Psoas muscle (tissue), 7 donors: ENCODE measurements at regions not wholly inside any gene's neighbourhood (a gene's known extent, or its start where the extent isn't known, plus 50 kb on each side); places are given as distances from the start of the nearest gene placed in this dataset.

Experiments used
- ATAC-seq, 4 donors: fragments of 200-7000 bp; cut with Tn5 transposase; one replicate each; pipeline ENCODE4 v1.9.1; 2020; ENCODE audit warnings: moderate library complexity in 3 of 4, mild to moderate bottlenecking in 2 of 4
- DNase-seq, 2 donors: peaks; one replicate each; pipeline ENCODE4 v3.0.0-alpha.2; 2020
- H3K27ac ChIP-seq: fragments of 200-600 bp; one replicate; pipeline ENCODE4 v1.8.0; 2022
- H3K27me3 ChIP-seq, 3 donors: fragments of 200-600 bp in 1 of 3; one replicate each; pipeline versions ENCODE4 v1.6.1 to v1.8.0; 2013 to 2022; ENCODE audit warnings: low read length in 2 of 3, mild to moderate bottlenecking in 2 of 3, moderate library complexity in 1 of 3; ENCODE audit not compliant: insufficient read depth in 3 of 3
- H3K36me3 ChIP-seq, 2 donors: fragments of 200-600 bp in 1 of 2; one replicate each; pipeline versions ENCODE4 v1.6.1 to v1.8.0; 2013 to 2022; ENCODE audit warnings: low read depth in 1 of 2, mild to moderate bottlenecking in 1 of 2, moderate library complexity in 1 of 2; ENCODE audit not compliant: insufficient read depth in 1 of 2
- H3K4me1 ChIP-seq: fragments of 200-600 bp; one replicate; pipeline ENCODE4 v1.8.0; 2022
- H3K4me3 ChIP-seq: fragments of 200-600 bp; one replicate; pipeline ENCODE4 v1.8.0; 2022; ENCODE audit warnings: mild to moderate bottlenecking
- H3K9me3 ChIP-seq: fragments of 200-600 bp; one replicate; pipeline ENCODE4 v1.8.0; 2022
- WGBS, 3 donors: extraction: QIAGEN DNeasy Blood & Tissue Kit; methylation state at CpG; one replicate each; pipeline versions ENCODE4 v1.1.6 to v1.1.7; 2013; 5-methylcytosine and 5-hydroxymethylcytosine counted together
- intact Hi-C, 2 donors: fragments of 100-400 bp; cut with DNase I; formaldehyde crosslinking; loops; one replicate each; pipeline versions ENCODE4 v1.11.0 to v1.14.2; 2022
- TF ChIP-seq, protein P1 (sequence below): fragments of 200-600 bp; IDR thresholded peaks from one replicate; pipeline ENCODE4 v1.8.0; 2022; ENCODE audit warnings: antibody characterized with exemption
- donor health status: healthy with polysubstance abuse.
- donor health status: DM: no; HTN: no; CAD: no; lungs with moderate emphysema.
- donor health status: Bipolar disorder and iron deficiency.
- donor health status: healthy.
- donor health status: DM: yes; HTN: yes; CAD: no.
- donor health status: DM: no; HTN: no; CAD: no.
- donor health status: DM: yes; HTN: yes; CAD: no.

DNA sequence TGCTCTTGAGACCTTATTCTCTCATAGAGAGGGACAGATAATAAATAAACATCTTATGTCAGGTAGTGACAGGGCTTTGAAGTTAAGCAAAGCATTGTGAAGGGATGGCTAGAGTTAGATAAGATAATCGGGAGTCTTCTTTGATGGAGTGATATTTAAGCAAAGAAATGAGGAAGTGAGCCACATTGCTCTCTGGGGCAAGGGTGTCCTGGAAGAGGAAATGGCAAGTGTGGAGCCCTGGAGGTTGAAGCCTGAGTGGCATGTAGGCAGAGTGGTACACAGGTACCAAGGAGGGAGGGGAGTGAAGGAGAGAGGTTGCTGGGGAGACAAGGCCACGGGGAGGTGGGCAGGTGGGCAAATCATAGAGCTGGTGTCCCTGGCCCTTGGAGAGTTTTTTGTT, 110.2 kb downstream of the CTAGE1 start:
- Histone ChIP-seq H3K27ac (no peak overlapping the region), H3K27me3 (peaks cover 0 to 14% (median 2%) of the 10 kb centered on the region in 3 donors), H3K4me3 (no peak overlapping the region), H3K4me1 (no peaks in the 10 kb centered on the region), H3K36me3 (no peaks in the 10 kb centered on the region), H3K9me3 (no peaks in the 10 kb centered on the region)
- TF ChIP-seq, protein P1, sequence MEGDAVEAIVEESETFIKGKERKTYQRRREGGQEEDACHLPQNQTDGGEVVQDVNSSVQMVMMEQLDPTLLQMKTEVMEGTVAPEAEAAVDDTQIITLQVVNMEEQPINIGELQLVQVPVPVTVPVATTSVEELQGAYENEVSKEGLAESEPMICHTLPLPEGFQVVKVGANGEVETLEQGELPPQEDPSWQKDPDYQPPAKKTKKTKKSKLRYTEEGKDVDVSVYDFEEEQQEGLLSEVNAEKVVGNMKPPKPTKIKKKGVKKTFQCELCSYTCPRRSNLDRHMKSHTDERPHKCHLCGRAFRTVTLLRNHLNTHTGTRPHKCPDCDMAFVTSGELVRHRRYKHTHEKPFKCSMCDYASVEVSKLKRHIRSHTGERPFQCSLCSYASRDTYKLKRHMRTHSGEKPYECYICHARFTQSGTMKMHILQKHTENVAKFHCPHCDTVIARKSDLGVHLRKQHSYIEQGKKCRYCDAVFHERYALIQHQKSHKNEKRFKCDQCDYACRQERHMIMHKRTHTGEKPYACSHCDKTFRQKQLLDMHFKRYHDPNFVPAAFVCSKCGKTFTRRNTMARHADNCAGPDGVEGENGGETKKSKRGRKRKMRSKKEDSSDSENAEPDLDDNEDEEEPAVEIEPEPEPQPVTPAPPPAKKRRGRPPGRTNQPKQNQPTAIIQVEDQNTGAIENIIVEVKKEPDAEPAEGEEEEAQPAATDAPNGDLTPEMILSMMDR: no peak
- whole genome bisulfite sequencing, 3 donors: 72 to 79% (median 76%) methylated on average over 2 of the region's 2 CpGs
- no peak for ATAC-seq
- no peak for DNase-seq
- intact Hi-C loops: no loop called here

DNA sequence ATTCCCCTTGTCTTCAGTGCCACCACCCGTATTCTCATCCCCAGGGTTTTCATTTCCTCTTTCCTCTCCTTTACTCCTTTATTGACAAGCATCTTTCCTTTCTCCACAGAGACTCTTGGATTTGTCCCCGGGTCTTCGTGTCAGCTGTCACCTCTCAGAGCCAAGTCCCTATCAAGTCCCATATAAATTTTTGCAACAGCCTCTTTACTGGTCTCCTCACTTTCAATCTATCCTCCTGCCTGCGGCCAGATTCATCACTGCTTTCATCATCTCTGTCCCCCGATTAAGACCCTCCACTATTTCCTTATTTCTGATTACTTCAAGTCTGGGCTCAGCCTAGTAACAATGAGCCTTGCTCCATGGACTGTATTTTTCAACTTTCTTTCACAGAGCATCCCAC, 113.8 kb downstream of the CTAGE1 start:
- Histone ChIP-seq H3K27ac (no peak overlapping the region), H3K27me3 (peaks cover 0 to 8% (median 2%) of the 10 kb centered on the region in 3 donors), H3K9me3 (no peaks in the 10 kb centered on the region), H3K4me1 (no peaks in the 10 kb centered on the region), H3K4me3 (no peak overlapping the region), H3K36me3 (no peaks in the 10 kb centered on the region)
- intact Hi-C loops: no loop called here
- TF ChIP-seq, protein P1: no peak
- no peak for DNase-seq
- WGBS, 3 donors: 65 to 73% (median 69%) methylated on average over 5 of the region's 5 CpGs
- no peak for ATAC-seq

DNA sequence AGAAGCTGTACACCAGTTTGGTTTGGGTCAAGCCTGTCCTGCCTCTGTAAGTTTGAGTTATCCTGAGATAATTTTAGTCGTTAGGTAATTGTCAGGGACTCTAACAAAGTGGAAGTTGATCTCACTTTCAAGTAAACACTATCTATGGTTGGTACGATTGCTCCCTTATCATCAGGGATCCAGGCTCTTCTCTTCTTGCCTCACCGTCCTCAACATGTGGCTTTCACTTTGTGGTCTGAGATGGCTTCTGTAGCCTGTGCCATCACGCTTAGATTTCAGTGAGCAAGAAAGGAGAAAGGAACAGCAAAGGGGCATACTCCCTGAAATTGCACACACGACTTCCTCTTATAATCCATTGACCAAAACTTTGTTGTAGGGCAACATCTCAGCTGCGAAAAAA, 115.6 kb downstream of the CTAGE1 start:
- no peak for DNase-seq
- H3K4me3 ChIP-seq: no peak overlapping the region
- no peaks in the 10 kb centered on the region for H3K36me3 ChIP-seq
- H3K27ac ChIP-seq: no peak overlapping the region
- intact Hi-C loops: no loop called here
- TF ChIP-seq, protein P1: no peak
- no peaks in the 10 kb centered on the region for H3K9me3 ChIP-seq
- ATAC-seq: no peak
- H3K27me3 ChIP-seq: peaks cover 0 to 8% (median 0%) of the 10 kb centered on the region in 3 donors
- no peaks in the 10 kb centered on the region for H3K4me1 ChIP-seq
- 74 to 85% (median 75%) methylated on average over 6 of the region's 6 CpGs for WGBS, 3 donors

DNA sequence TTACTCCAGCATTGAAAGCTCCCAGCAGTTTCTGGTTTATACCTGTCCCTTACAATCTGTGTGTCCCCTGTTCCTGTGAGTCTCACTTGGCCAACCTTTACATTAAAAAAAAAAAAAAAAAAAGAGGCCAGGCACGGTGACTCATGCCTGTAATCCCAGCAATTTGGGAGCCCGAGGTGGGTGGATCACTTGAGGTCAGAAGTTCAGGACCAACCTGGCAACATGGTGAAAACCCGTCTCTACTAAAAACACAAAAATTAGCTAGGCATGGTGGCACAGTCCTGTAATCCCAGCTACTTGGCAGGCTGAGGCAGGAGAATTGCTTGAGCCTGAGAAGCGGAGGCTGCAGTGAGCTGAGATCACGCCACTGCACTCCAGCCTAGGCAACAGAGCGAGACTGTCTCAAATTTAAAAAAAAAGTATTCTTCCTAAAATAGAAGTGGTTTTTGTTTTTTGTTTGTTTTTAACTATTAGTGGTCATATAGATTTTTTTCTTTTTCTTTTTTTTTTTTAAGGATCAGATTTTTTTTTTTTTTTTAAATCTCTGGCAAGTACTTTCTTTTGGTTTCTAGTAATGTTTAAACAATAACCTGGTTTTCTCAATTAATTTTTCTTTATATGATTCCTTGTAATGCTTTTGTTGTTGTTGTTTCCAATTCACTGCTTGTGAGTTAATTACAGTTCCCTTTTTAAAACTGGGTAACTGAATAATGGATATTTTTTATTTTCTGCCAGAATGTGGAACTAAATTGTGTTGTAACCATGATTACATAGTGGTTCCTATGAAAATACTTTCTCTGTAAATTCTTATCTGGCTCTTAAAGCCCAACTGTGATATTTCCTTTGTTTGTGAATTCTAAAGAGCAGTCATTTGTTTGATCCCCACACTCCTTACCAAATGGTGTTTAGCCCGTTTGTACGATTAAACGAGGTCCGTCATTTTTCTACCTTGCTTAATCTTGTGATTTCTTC, 116.8 kb downstream of the CTAGE1 start:
- TF ChIP-seq, protein P1: no peak
- 48 to 53% (median 48%) methylated on average over 10 of the region's 10 CpGs for WGBS, 3 donors
- Histone ChIP-seq H3K27ac (no peak overlapping the region), H3K4me1 (no peaks in the 10 kb centered on the region), H3K4me3 (no peak overlapping the region), H3K27me3 (peaks cover 0 to 8% (median 0%) of the 10 kb centered on the region in 3 donors), H3K36me3 (no peaks in the 10 kb centered on the region), H3K9me3 (no peaks in the 10 kb centered on the region)
- intact Hi-C loops: no loop called here
- ATAC-seq: no peak
- no peak for DNase-seq
